DOHH2 (cell line): ENCODE measurements at regions not wholly inside any gene's neighbourhood (a gene's known extent, or its start where the extent isn't known, plus 50 kb on each side); places are given as distances from the start of the nearest gene placed in this dataset.

ENCODE experiments used
- EZH2phosphoT487 ChIP-seq: fragments of 200-600 bp; sonication (generic); IDR thresholded peaks from 2 replicates; pipeline ENCODE4 v1.6.1; 2017; ENCODE audit warnings: borderline replicate concordance, mild to moderate bottlenecking, antibody characterized with exemption, low read length, moderate library complexity, mixed read lengths
- TF ChIP-seq, protein P1 (sequence below): fragments of 200-600 bp; sonication (generic); IDR thresholded peaks from one replicate; pipeline ENCODE4 v1.5.1; 2014; ENCODE audit warnings: antibody characterized with exemption, mild to moderate bottlenecking, low read depth, low read length; ENCODE audit not compliant: poor library complexity, severe bottlenecking

DNA sequence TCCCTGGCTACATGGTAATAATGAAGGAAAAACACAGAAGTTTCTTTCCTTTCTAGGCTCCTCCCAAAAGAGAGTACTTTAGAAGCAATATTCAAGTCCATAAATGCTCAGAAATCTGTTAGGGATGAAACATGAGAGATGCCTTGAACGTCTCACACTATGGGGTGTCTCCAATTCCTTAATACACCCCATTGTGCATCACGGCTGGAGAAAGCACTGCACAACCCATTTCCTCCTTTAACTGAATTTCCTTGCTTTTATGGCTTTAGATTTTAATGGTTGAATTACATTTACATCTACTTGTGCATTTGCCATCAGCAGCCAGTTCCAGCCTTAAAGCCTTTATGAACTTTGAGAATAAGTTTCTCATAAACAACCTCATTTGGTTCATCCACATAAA lies 498.9 kb upstream of the PTBP2 start:
- TF ChIP-seq, protein P1, sequence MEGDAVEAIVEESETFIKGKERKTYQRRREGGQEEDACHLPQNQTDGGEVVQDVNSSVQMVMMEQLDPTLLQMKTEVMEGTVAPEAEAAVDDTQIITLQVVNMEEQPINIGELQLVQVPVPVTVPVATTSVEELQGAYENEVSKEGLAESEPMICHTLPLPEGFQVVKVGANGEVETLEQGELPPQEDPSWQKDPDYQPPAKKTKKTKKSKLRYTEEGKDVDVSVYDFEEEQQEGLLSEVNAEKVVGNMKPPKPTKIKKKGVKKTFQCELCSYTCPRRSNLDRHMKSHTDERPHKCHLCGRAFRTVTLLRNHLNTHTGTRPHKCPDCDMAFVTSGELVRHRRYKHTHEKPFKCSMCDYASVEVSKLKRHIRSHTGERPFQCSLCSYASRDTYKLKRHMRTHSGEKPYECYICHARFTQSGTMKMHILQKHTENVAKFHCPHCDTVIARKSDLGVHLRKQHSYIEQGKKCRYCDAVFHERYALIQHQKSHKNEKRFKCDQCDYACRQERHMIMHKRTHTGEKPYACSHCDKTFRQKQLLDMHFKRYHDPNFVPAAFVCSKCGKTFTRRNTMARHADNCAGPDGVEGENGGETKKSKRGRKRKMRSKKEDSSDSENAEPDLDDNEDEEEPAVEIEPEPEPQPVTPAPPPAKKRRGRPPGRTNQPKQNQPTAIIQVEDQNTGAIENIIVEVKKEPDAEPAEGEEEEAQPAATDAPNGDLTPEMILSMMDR: no peak
- no peak for TF ChIP-seq EZH2phosphoT487
